ENCODE measurements at regions not wholly inside any gene's neighbourhood (a gene's known extent, or its start where the extent isn't known, plus 50 kb on each side); places are given as distances from the start of the nearest gene placed in this dataset.

DNA sequence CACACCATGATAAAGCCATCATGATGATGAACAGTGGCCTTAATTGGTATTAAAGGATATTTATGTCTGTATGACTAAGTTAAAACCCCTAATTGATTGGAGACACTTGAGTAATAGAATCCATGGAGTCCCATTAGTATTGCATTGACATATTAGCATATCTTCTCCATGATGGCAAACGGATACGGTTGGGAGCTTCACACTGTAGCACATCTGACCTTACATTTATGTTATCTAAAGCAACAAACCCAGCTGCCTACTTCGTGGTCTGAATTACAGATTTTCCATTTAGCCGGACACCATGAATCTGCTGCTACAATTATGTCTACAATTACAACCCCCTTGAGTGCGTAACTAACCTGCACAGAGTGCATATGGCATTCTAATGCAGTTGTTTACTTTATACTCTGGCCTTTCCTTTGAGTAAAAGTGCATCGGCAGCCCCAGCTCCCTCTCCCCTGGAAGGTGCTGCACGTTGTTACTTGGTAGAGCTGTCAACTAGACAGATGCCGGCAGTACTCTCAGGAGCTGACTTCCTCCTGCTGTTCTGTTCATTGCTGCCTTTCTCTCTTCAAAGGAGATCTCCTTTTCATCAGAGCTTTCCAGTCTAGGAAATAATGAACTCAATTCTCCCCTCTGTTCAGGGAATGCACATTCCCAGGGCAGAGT, 92.1 kb downstream of the LRRC30 start:
- no peaks in the 10 kb centered on the region for H3K27me3 ChIP-seq (ENCODE audit: control insufficient read depth, insufficient read depth, low read length)
- ChIA-PET POLR2A (no interaction called here), CTCF (no interaction called here)
- ATAC-seq, result no peak
- DNase-seq (ENCODE audit: low read depth, low spot score), result no peak
- no TSS peak for BruUV-seq (replicated peaks)
- intact Hi-C loops (cut with micrococcal nuclease; ENCODE audit: unreplicated experiment), result no loop called here
- no peak for TF ChIP-seq SIN3A (IDR thresholded peaks at IDR 0.05; ENCODE audit: borderline replicate concordance, insufficient read depth, low read depth, low read length)
- TF ChIP-seq, protein P1, sequence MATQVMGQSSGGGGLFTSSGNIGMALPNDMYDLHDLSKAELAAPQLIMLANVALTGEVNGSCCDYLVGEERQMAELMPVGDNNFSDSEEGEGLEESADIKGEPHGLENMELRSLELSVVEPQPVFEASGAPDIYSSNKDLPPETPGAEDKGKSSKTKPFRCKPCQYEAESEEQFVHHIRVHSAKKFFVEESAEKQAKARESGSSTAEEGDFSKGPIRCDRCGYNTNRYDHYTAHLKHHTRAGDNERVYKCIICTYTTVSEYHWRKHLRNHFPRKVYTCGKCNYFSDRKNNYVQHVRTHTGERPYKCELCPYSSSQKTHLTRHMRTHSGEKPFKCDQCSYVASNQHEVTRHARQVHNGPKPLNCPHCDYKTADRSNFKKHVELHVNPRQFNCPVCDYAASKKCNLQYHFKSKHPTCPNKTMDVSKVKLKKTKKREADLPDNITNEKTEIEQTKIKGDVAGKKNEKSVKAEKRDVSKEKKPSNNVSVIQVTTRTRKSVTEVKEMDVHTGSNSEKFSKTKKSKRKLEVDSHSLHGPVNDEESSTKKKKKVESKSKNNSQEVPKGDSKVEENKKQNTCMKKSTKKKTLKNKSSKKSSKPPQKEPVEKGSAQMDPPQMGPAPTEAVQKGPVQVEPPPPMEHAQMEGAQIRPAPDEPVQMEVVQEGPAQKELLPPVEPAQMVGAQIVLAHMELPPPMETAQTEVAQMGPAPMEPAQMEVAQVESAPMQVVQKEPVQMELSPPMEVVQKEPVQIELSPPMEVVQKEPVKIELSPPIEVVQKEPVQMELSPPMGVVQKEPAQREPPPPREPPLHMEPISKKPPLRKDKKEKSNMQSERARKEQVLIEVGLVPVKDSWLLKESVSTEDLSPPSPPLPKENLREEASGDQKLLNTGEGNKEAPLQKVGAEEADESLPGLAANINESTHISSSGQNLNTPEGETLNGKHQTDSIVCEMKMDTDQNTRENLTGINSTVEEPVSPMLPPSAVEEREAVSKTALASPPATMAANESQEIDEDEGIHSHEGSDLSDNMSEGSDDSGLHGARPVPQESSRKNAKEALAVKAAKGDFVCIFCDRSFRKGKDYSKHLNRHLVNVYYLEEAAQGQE (IDR thresholded peaks at IDR 0.05; ENCODE audit: insufficient read depth in 1 of 2, low read depth in 2 of 2, low read length in 1 of 2), result no peak
- TF ChIP-seq, protein P2, sequence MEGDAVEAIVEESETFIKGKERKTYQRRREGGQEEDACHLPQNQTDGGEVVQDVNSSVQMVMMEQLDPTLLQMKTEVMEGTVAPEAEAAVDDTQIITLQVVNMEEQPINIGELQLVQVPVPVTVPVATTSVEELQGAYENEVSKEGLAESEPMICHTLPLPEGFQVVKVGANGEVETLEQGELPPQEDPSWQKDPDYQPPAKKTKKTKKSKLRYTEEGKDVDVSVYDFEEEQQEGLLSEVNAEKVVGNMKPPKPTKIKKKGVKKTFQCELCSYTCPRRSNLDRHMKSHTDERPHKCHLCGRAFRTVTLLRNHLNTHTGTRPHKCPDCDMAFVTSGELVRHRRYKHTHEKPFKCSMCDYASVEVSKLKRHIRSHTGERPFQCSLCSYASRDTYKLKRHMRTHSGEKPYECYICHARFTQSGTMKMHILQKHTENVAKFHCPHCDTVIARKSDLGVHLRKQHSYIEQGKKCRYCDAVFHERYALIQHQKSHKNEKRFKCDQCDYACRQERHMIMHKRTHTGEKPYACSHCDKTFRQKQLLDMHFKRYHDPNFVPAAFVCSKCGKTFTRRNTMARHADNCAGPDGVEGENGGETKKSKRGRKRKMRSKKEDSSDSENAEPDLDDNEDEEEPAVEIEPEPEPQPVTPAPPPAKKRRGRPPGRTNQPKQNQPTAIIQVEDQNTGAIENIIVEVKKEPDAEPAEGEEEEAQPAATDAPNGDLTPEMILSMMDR (IDR thresholded peaks at IDR 0.05), result no peak
- no peaks in the 10 kb centered on the region for H3K4me1 ChIP-seq (ENCODE audit: control insufficient read depth, insufficient read depth, low read length)
- no peak overlapping the region for H3K4me3 ChIP-seq (ENCODE audit: low read depth in 2 of 2, low read length in 2 of 2)
- in situ Hi-C loops (cut with HindIII; ENCODE audit: low pct_unique_long_range_greater_than_20kb, low sequenced_read_pairs), result no loop called here
- no peaks in the 10 kb centered on the region for H3K9me3 ChIP-seq (ENCODE audit: control insufficient read depth, insufficient read depth, low read depth, low read length)
- H3K27ac ChIP-seq (ENCODE audit: low read length), result no peak overlapping the region
- no peaks in the 10 kb centered on the region for H3K36me3 ChIP-seq (ENCODE audit: control insufficient read depth, insufficient read depth, low read length)

DNA sequence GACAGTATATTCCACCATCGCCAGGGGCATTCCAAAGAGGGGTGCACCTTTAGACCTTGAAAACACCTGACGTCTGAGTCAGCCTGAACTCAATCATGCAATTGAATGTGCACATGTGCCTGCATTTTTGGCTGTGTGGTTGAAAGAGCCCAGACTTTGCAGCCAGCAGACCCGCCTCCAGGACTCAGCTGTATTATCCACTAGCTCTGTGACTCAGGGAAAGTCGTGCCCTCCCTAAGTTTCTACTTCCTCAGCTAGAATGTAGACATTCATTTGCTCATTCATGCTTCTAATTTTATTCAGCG, 94.2 kb downstream of the LRRC30 start:
- no peaks in the 10 kb centered on the region for H3K27me3 ChIP-seq (ENCODE audit: control insufficient read depth, insufficient read depth, low read length)
- H3K4me1 ChIP-seq (ENCODE audit: control insufficient read depth, insufficient read depth, low read length), result no peaks in the 10 kb centered on the region
- H3K27ac ChIP-seq (ENCODE audit: low read length), result no peak overlapping the region
- BruUV-seq (replicated peaks), result no TSS peak
- ChIA-PET POLR2A (no interaction called here), CTCF (no interaction called here)
- intact Hi-C loops (cut with micrococcal nuclease; ENCODE audit: unreplicated experiment) (no loop called here), in situ Hi-C loops (cut with HindIII; ENCODE audit: low pct_unique_long_range_greater_than_20kb, low sequenced_read_pairs) (no loop called here)
- H3K4me3 ChIP-seq (ENCODE audit: low read depth in 2 of 2, low read length in 2 of 2), result no peak overlapping the region
- no peak for DNase-seq (ENCODE audit: low read depth, low spot score)
- no peak for ATAC-seq
- TF ChIP-seq TCF7L2 (IDR thresholded peaks at IDR 0.05; ENCODE audit: low read depth, low read length) (no peak), POLR2AphosphoS5 (IDR thresholded peaks at IDR 0.05; ENCODE audit: low read depth, low read length) (no peak), SIN3A (IDR thresholded peaks at IDR 0.05; ENCODE audit: borderline replicate concordance, insufficient read depth, low read depth, low read length) (no peak)
- TF ChIP-seq, protein P1 (IDR thresholded peaks at IDR 0.05; ENCODE audit: insufficient read depth in 1 of 2, low read depth in 2 of 2, low read length in 1 of 2), result no peak
- TF ChIP-seq, protein P2 (IDR thresholded peaks at IDR 0.05), result no peak
- H3K36me3 ChIP-seq (ENCODE audit: control insufficient read depth, insufficient read depth, low read length), result no peaks in the 10 kb centered on the region
- H3K9me3 ChIP-seq (ENCODE audit: control insufficient read depth, insufficient read depth, low read depth, low read length), result no peaks in the 10 kb centered on the region
